Neural cell (in vitro differentiated cells): ENCODE measurements at regions not wholly inside any gene's neighbourhood (a gene's known extent, or its start where the extent isn't known, plus 50 kb on each side); places are given as distances from the start of the nearest gene placed in this dataset.

Experiments used
- H2AFZ ChIP-seq: fragments of 200-600, 300-800 bp; sonication (generic), shearing (Covaris generic); 2 replicates; pipeline ENCODE4 v1.6.0; 2014; ENCODE audit warnings: low read depth, mild to moderate bottlenecking, antibody characterized with exemption, low read length, moderate library complexity
- H3F3A ChIP-seq: fragments of 200-600 bp; shearing (Covaris generic); 2 replicates; pipeline ENCODE4 v1.6.1; 2016; ENCODE audit warnings: mild to moderate bottlenecking, moderate library complexity, mixed read lengths, antibody characterized with exemption, low read length; ENCODE audit not compliant: insufficient read depth, poor library complexity, severe bottlenecking
- H3K27ac ChIP-seq: fragments of 200-600, 300-800 bp; sonication (generic), shearing (Covaris generic); 2 replicates; pipeline ENCODE4 v1.5.1; 2014; ENCODE audit warnings: mild to moderate bottlenecking, low read length, moderate library complexity
- H3K27me3 ChIP-seq: fragments of 300-800, 200-600 bp; sonication (generic), shearing (Covaris generic); 2 replicates; pipeline ENCODE4 v1.6.0; 2014; ENCODE audit warnings: mild to moderate bottlenecking, low read depth, low read length, moderate library complexity; ENCODE audit not compliant: insufficient read depth
- H3K36me3 ChIP-seq: fragments of 300-800, 200-600 bp; sonication (generic), shearing (Covaris generic); 2 replicates; pipeline ENCODE4 v1.5.1; 2014; ENCODE audit warnings: mild to moderate bottlenecking, antibody characterized with exemption, low read length, moderate library complexity; ENCODE audit not compliant: insufficient read depth
- H3K4me2 ChIP-seq: fragments of 300-800, 200-600 bp; sonication (generic), shearing (Covaris generic); 2 replicates; pipeline ENCODE4 v1.6.0; 2014; ENCODE audit warnings: mild to moderate bottlenecking, low read length
- H3K4me3 ChIP-seq: fragments of 300-800, 200-600 bp; sonication (generic), shearing (Covaris generic); 2 replicates; pipeline ENCODE4 v1.5.1; 2014; ENCODE audit warnings: mild to moderate bottlenecking, low read length, moderate library complexity
- H3K79me2 ChIP-seq: fragments of 200-600 bp; shearing (Covaris generic); replicated peaks from 2 replicates; pipeline ENCODE4 v1.6.0; 2014; ENCODE audit warnings: mild to moderate bottlenecking, low read length, moderate library complexity; ENCODE audit not compliant: insufficient read depth
- H3K9ac ChIP-seq: fragments of 300-800, 200-600 bp; sonication (generic), shearing (Covaris generic); 2 replicates; pipeline ENCODE4 v1.6.1; 2016; ENCODE audit warnings: mild to moderate bottlenecking, low read length, mixed read lengths
- H3K9me2 ChIP-seq: fragments of 200-600 bp; shearing (Covaris generic); 2 replicates; pipeline ENCODE4 v1.6.1; 2016; ENCODE audit warnings: mild to moderate bottlenecking, low read length, mixed read lengths; ENCODE audit not compliant: insufficient read depth
- H3K9me3 ChIP-seq: fragments of 200-600, 300-800 bp; sonication (generic), shearing (Covaris generic); 2 replicates; pipeline ENCODE4 v1.6.1; 2016; ENCODE audit warnings: mild to moderate bottlenecking, mixed run types, low read length, moderate library complexity, mixed read lengths
- H4K20me1 ChIP-seq: fragments of 200-600 bp; shearing (Covaris generic); 2 replicates; pipeline ENCODE4 v1.6.1; 2016; ENCODE audit warnings: mild to moderate bottlenecking, mixed run types; ENCODE audit not compliant: insufficient read depth
- CTCF ChIP-seq: fragments of 450-650 bp; IDR thresholded peaks from 2 replicates; pipeline ENCODE4 v1.5.1; 2014; ENCODE audit warnings: antibody characterized with exemption, mild to moderate bottlenecking, moderate library complexity; ENCODE audit not compliant: poor library complexity, severe bottlenecking
- EP300 ChIP-seq: fragments of 450-650 bp; conservative IDR thresholded peaks from 2 replicates; pipeline ENCODE4 v1.6.1; 2014; ENCODE audit warnings: antibody characterized with exemption, mild to moderate bottlenecking, moderate library complexity; ENCODE audit not compliant: poor library complexity, severe bottlenecking
- EZH2 ChIP-seq: fragments of 200-600, 300-800 bp; shearing (Covaris generic), sonication (generic); IDR thresholded peaks from 2 replicates; pipeline ENCODE4 v1.6.1; 2014; ENCODE audit warnings: antibody characterized with exemption, low read length, borderline replicate concordance, mild to moderate bottlenecking; ENCODE audit not compliant: insufficient read depth, poor library complexity, severe bottlenecking
- MXI1 ChIP-seq: fragments of 450-650 bp; conservative IDR thresholded peaks from 2 replicates; pipeline ENCODE4 v1.6.1; 2014; ENCODE audit warnings: antibody characterized with exemption, mild to moderate bottlenecking; ENCODE audit not compliant: poor library complexity, severe bottlenecking
- POLR2AphosphoS5 ChIP-seq: IDR thresholded peaks from 2 replicates; pipeline ENCODE4 v1.6.1; 2012
- RAD21 ChIP-seq: fragments of 450-650 bp; conservative IDR thresholded peaks from 2 replicates; pipeline ENCODE4 v1.6.1; 2014; ENCODE audit warnings: antibody characterized with exemption, mild to moderate bottlenecking, moderate library complexity
- REST ChIP-seq: IDR thresholded peaks from 2 replicates; pipeline ENCODE4 v1.6.1; 2012; ENCODE audit warnings: borderline replicate concordance
- SMC3 ChIP-seq: fragments of 450-650 bp; conservative IDR thresholded peaks from 2 replicates; pipeline ENCODE4 v1.6.1; 2014; ENCODE audit warnings: antibody characterized with exemption, mild to moderate bottlenecking, moderate library complexity; ENCODE audit not compliant: poor library complexity
- TAF1 ChIP-seq: IDR thresholded peaks from 2 replicates; pipeline ENCODE4 v1.6.1; 2012; ENCODE audit warnings: low read depth

- H3K4me2 ChIP-seq = no peak overlapping the region
- H3K79me2 ChIP-seq = no peaks in the 10 kb centered on the region
- no peak for TF ChIP-seq SMC3
- no peak for TF ChIP-seq MXI1
- no peak for TF ChIP-seq REST
- no peak for TF ChIP-seq POLR2AphosphoS5
- TF ChIP-seq CTCF = no peak
- H3F3A ChIP-seq = no peaks in the 10 kb centered on the region
- H3K4me3 ChIP-seq = no peak overlapping the region
- no peak overlapping the region for H3K9ac ChIP-seq
- no peaks in the 10 kb centered on the region for H3K9me2 ChIP-seq
- no peaks in the 10 kb centered on the region for H3K27me3 ChIP-seq
- H3K27ac ChIP-seq = no peak overlapping the region
- H3K9me3 ChIP-seq = no peaks in the 10 kb centered on the region
- H4K20me1 ChIP-seq = no peaks in the 10 kb centered on the region
- H2AFZ ChIP-seq = no peak overlapping the region
- no peaks in the 10 kb centered on the region for H3K36me3 ChIP-seq
Observed at GRCh38 chr4:125979950-125980349, 665.2 kb downstream of the FAT4 start.

- TF ChIP-seq TAF1 (no peak), SMC3 (no peak), CTCF (no peak), EP300 (no peak), RAD21 (no peak), EZH2 (no peak), MXI1 (no peak)
- Histone ChIP-seq H3K4me3 (no peak overlapping the region), H4K20me1 (no peaks in the 10 kb centered on the region), H3K9me2 (no peaks in the 10 kb centered on the region), H3K4me2 (no peak overlapping the region), H2AFZ (no peak overlapping the region), H3K36me3 (no peaks in the 10 kb centered on the region), H3F3A (no peaks in the 10 kb centered on the region), H3K79me2 (no peaks in the 10 kb centered on the region), H3K27ac (no peak overlapping the region), H3K9me3 (no peaks in the 10 kb centered on the region), H3K27me3 (no peaks in the 10 kb centered on the region), H3K9ac (no peak overlapping the region)
Observed at GRCh38 chr4:125983168-125983567, 668.4 kb downstream of the FAT4 start.
